Heart left ventricle (tissue), 16 donors: ENCODE measurements at regions not wholly inside any gene's neighbourhood (a gene's known extent, or its start where the extent isn't known, plus 50 kb on each side); places are given as distances from the start of the nearest gene placed in this dataset.

Experiments used
- ATAC-seq, 4 donors: fragments of 200-7000 bp; cut with Tn5 transposase; one replicate each; pipeline ENCODE4 v1.9.1; 2020 to 2022; ENCODE audit warnings: moderate library complexity in 4 of 4, mild to moderate bottlenecking in 3 of 4, moderate number of reproducible peaks in 1 of 4
- DNase-seq, 5 donors: peaks; one replicate each; pipeline ENCODE4 v3.0.0-alpha.2; 2020
- H3K27ac ChIP-seq, 12 donors: fragments of 200-600 bp; sonication (generic) in 4 of 12; one replicate each; pipeline versions ENCODE4 v1.5.0 to v1.8.0; 2016 to 2022; ENCODE audit warnings: mild to moderate bottlenecking in 2 of 12
- H3K27me3 ChIP-seq, 9 donors: fragments of 200-600 bp; sonication (generic) in 2 of 9; one replicate each; pipeline versions ENCODE4 v1.5.1 to v1.8.0; 2016 to 2022; ENCODE audit warnings: mild to moderate bottlenecking in 3 of 9
- H3K36me3 ChIP-seq, 9 donors: fragments of 200-600 bp; sonication (generic) in 2 of 9; one replicate each; pipeline versions ENCODE4 v1.5.0 to v1.8.0; 2018 to 2022; ENCODE audit warnings: mild to moderate bottlenecking in 2 of 9
- H3K4me1 ChIP-seq, 12 donors: fragments of 200-600 bp; sonication (generic) in 4 of 12; one replicate each; pipeline versions ENCODE4 v1.5.0 to v1.8.0; 2016 to 2022; ENCODE audit warnings: mild to moderate bottlenecking in 3 of 12
- H3K4me3 ChIP-seq, 12 donors: fragments of 200-600 bp; sonication (generic) in 4 of 12; one replicate each; pipeline versions ENCODE4 v1.5.0 to v1.8.0; 2017 to 2022; ENCODE audit warnings: mild to moderate bottlenecking in 9 of 12, moderate library complexity in 4 of 12
- H3K9me3 ChIP-seq, 12 donors: fragments of 200-600 bp; sonication (generic) in 4 of 12; one replicate each; pipeline versions ENCODE4 v1.5.0 to v1.8.0; 2016 to 2022; ENCODE audit warnings: mild to moderate bottlenecking in 1 of 12
- CTCF ChIP-seq, 12 donors: fragments of 200-600 bp; sonication (generic) in 4 of 12; IDR thresholded peaks; one replicate each; pipeline versions ENCODE4 v1.5.0 to v1.8.0; 2018 to 2022; ENCODE audit warnings: antibody characterized with exemption in 12 of 12, mild to moderate bottlenecking in 5 of 12
- POLR2A ChIP-seq, 2 donors: fragments of 450-650 bp; IDR thresholded peaks; one replicate each; pipeline ENCODE4 v1.6.1; 2017; ENCODE audit warnings: antibody characterized with exemption in 2 of 2, mild to moderate bottlenecking in 2 of 2, moderate library complexity in 2 of 2
- whole genome bisulfite sequencing, 4 donors: extraction: QIAGEN DNeasy Blood & Tissue Kit in 2 of 4; methylation state at CpG; one replicate each; pipeline versions ENCODE4 v1.1.5 to v1.1.7; 2013 to 2018; 5-methylcytosine and 5-hydroxymethylcytosine counted together
- intact Hi-C, 10 donors: fragments of 100-400 bp; cut with DNase I; formaldehyde crosslinking; loops; one replicate each; pipeline versions ENCODE4 v1.11.1 to v1.14.2; 2022
- donor health status: ischemic (EF 13 %, LVEDD 7.1; RV severe dilation, severe dysfunction).
- donor health status: healthy with polysubstance abuse.
- donor health status: DM: no; HTN: yes; CAD: no.
- donor health status: DM: no; HTN: no; CAD: no.
- donor health status: ischemic (EF 25% LVEDD 6.9; RV normal size, moderate dysfunction).
- donor health status: ischemic (EF 25% LVEDD 5.7; RV mildly dilated, moderate dysfunction).
- donor health status: healthy.
- donor health status: DM: yes; HTN: yes; CAD: no.
- donor health status: ischemic (EF 35%, LVEDD 5.7; RV mildly dilated, moderate dysfunction).
- donor health status: nonischemic (EF 11% LVEDD 7.7; RV severe dilation, severe dysfunction).
- donor health status: DM: yes; HTN: yes; CAD: no.
- donor health status: PGD.
- donor health status: ischemic (EF 29% LVEDD 5.4; RV normal size, mild dysfunction).
- donor health status: nonischemic (EF 23%, LVEDD 6.1; RV moderate dilation, normal function).

- peaks cover 0 to 3% (median 0%) of the 10 kb centered on the region in 12 donors for H3K9me3 ChIP-seq
- TF ChIP-seq POLR2A (IDR thresholded peaks at IDR 0.05) (no peak), CTCF (IDR thresholded peaks at IDR 0.05) (no peak)
- H3K27me3 ChIP-seq: no peaks in the 10 kb centered on the region
- H3K27ac ChIP-seq: no peak overlapping the region
- no peaks in the 10 kb centered on the region for H3K4me1 ChIP-seq
- intact Hi-C loops: no loop called here
- no peak overlapping the region for H3K4me3 ChIP-seq
- DNase-seq: no peak
- H3K36me3 ChIP-seq: no peaks in the 10 kb centered on the region
- WGBS, 4 donors: 50 to 76% (median 63%) methylated on average over 2 of the region's 2 CpGs
- no peak for ATAC-seq
These were observed 855.1 kb downstream of the GLUD2 start for GRCh38 chrX:121902463-121902862.

GRCh38 chrX:121903961-121904360, 856.6 kb downstream of the GLUD2 start:
- TF ChIP-seq CTCF (IDR thresholded peaks at IDR 0.05): no peak
- no peak for TF ChIP-seq POLR2A (IDR thresholded peaks at IDR 0.05)
- Histone ChIP-seq H3K27me3 (no peaks in the 10 kb centered on the region), H3K4me1 (no peaks in the 10 kb centered on the region), H3K27ac (no peak overlapping the region), H3K4me3 (no peak overlapping the region), H3K36me3 (no peaks in the 10 kb centered on the region), H3K9me3 (peaks cover 0 to 3% (median 0%) of the 10 kb centered on the region in 12 donors)
- 66 to 87% (median 82%) methylated on average over 7 of the region's 7 CpGs for WGBS, 4 donors
- intact Hi-C loops: no loop called here
- no peak for DNase-seq
- no peak for ATAC-seq

GRCh38 chrX:121921258-121921657, 873.8 kb downstream of the GLUD2 start:
- DNase-seq (no peak), ATAC-seq (no peak)
- no peak overlapping the region for H3K4me3 ChIP-seq
- no peak overlapping the region for H3K27ac ChIP-seq
- H3K36me3 ChIP-seq: no peaks in the 10 kb centered on the region
- no peaks in the 10 kb centered on the region for H3K4me1 ChIP-seq
- WGBS, 4 donors: 22 to 53% (median 32%) methylated on average over 2 of the region's 2 CpGs
- intact Hi-C loops: no loop called here
- no peaks in the 10 kb centered on the region for H3K27me3 ChIP-seq
- peaks cover 0 to 8% (median 0%) of the 10 kb centered on the region in 12 donors for H3K9me3 ChIP-seq
- TF ChIP-seq POLR2A (IDR thresholded peaks at IDR 0.05) (no peak), CTCF (IDR thresholded peaks at IDR 0.05) (no peak)

GRCh38 chrX:121931567-121931966, 884.2 kb downstream of the GLUD2 start:
- no peaks in the 10 kb centered on the region for H3K4me1 ChIP-seq
- no peaks in the 10 kb centered on the region for H3K36me3 ChIP-seq
- TF ChIP-seq CTCF (IDR thresholded peaks at IDR 0.05): no peak
- no peak for TF ChIP-seq POLR2A (IDR thresholded peaks at IDR 0.05)
- H3K27me3 ChIP-seq: no peaks in the 10 kb centered on the region
- intact Hi-C loops: no loop called here
- H3K27ac ChIP-seq: no peak overlapping the region
- H3K9me3 ChIP-seq: peaks cover 0 to 11% (median 0%) of the 10 kb centered on the region in 12 donors
- no peak for ATAC-seq
- 76 to 83% (median 78%) methylated on average over 2 of the region's 2 CpGs for whole genome bisulfite sequencing, 4 donors
- DNase-seq: no peak
- no peak overlapping the region for H3K4me3 ChIP-seq
